ENCODE measurements at regions not wholly inside any gene's neighbourhood (a gene's known extent, or its start where the extent isn't known, plus 50 kb on each side); places are given as distances from the start of the nearest gene placed in this dataset.

- TF ChIP-seq POLR2A (IDR thresholded peaks at IDR 0.05; ENCODE audit: low read depth, low read length) (no peak), TAF1 (IDR thresholded peaks at IDR 0.05; ENCODE audit: borderline replicate concordance, low read depth, low read length) (no peak), POLR2AphosphoS5 (IDR thresholded peaks at IDR 0.05; ENCODE audit: low read depth, low read length) (no peak)
Observed at GRCh38 chr3:79983118-79983517, 215.3 kb upstream of the ROBO1 start.
